ENCODE measurements at regions not wholly inside any gene's neighbourhood (a gene's known extent, or its start where the extent isn't known, plus 50 kb on each side); places are given as distances from the start of the nearest gene placed in this dataset.

GRCh38 chr1:73009311-73009710, 727.0 kb upstream of the NEGR1 start:
- Histone ChIP-seq H3K4me1 (ENCODE audit: insufficient read depth) (peaks cover 13% of the 10 kb centered on the region), H3F3A (replicated peaks; ENCODE audit: low read depth) (no peaks in the 10 kb centered on the region), H3K4me3 (no peak overlapping the region), H3K9me2 (ENCODE audit: insufficient read depth) (no peaks in the 10 kb centered on the region), H3K36me3 (ENCODE audit: insufficient read depth) (no peaks in the 10 kb centered on the region; the same call in 1 of the 2 replicates), H4K20me1 (replicated peaks; ENCODE audit: insufficient read depth) (no peaks in the 10 kb centered on the region), H3K27me3 (ENCODE audit: insufficient read depth) (no peaks in the 10 kb centered on the region), H3K27ac (ENCODE audit: low read depth) (0 out of 2 replicates have a peak overlapping the region, but pooled peaks have one; percentile 8), H2AFZ (no peak overlapping the region), H3K79me2 (replicated peaks; ENCODE audit: insufficient read depth) (no peaks in the 10 kb centered on the region), H3K4me2 (no peak overlapping the region)
- Mint-ChIP-seq H3K4me3 (no peak overlapping the region), H3K4me1 (peaks cover 16% of the 10 kb centered on the region; the same call in 2 of the 3 replicates), H3K27me3 (ENCODE audit: insufficient read depth, low read depth, poor library complexity) (no peaks in the 10 kb centered on the region), H3K9me3 (peaks cover 7% of the 10 kb centered on the region; the same call in 1 of the 3 replicates), H3K36me3 (ENCODE audit: low read depth) (peaks cover 5% of the 10 kb centered on the region; the same call in 1 of the 3 replicates), H3K27ac (peak overlapping the region; percentile 17; the same call in 1 of the 2 replicates)
- ATAC-seq (no peak), DNase-seq (ENCODE audit: low spot score) (no peak)
- TF ChIP-seq ZNF331 (CRISPR knock-in tag; IDR thresholded peaks at IDR 0.05; ENCODE audit: low read depth) (no peak), EZH2phosphoT487 (IDR thresholded peaks at IDR 0.05; ENCODE audit: unreplicated experiment) (no peak), POLR2AphosphoS5 (IDR thresholded peaks at IDR 0.05; ENCODE audit: low read depth) (no peak), STAT1 (IDR thresholded peaks at IDR 0.05; ENCODE audit: unreplicated experiment) (no peak), CTCF (conservative IDR thresholded peaks at IDR 0.05; ENCODE audit: low read depth in 2 of 2) (no peak), EZH2 (IDR thresholded peaks at IDR 0.05; ENCODE audit: low read depth, unreplicated experiment) (no peak), ETS1 (IDR thresholded peaks at IDR 0.05) (no peak), REST (IDR thresholded peaks at IDR 0.05; ENCODE audit: unreplicated experiment) (no peak)

GRCh38 chr1:72997624-72998023, 715.3 kb upstream of the NEGR1 start:
- Histone ChIP-seq H3K27me3 (ENCODE audit: insufficient read depth) (no peaks in the 10 kb centered on the region), H3K4me1 (ENCODE audit: insufficient read depth) (no peaks in the 10 kb centered on the region), H3K27ac (ENCODE audit: low read depth) (no peak overlapping the region), H3K4me2 (no peak overlapping the region), H3K79me2 (replicated peaks; ENCODE audit: insufficient read depth) (no peaks in the 10 kb centered on the region), H3K4me3 (no peak overlapping the region), H4K20me1 (replicated peaks; ENCODE audit: insufficient read depth) (no peaks in the 10 kb centered on the region), H3K9me2 (ENCODE audit: insufficient read depth) (no peaks in the 10 kb centered on the region), H2AFZ (peak overlapping the region; percentile 6; the same call in 1 of the 2 replicates), H3K36me3 (ENCODE audit: insufficient read depth) (no peaks in the 10 kb centered on the region), H3F3A (replicated peaks; ENCODE audit: low read depth) (no peaks in the 10 kb centered on the region)
- ATAC-seq, result no peak
- Mint-ChIP-seq H3K36me3 (ENCODE audit: low read depth) (peaks cover 18% of the 10 kb centered on the region), H3K27me3 (ENCODE audit: insufficient read depth, low read depth, poor library complexity) (peaks cover 8% of the 10 kb centered on the region), H3K27ac (peak overlapping the region; percentile 38; the same call in 1 of the 2 replicates), H3K4me3 (no peak overlapping the region), H3K4me1 (peaks cover 3% of the 10 kb centered on the region; the same call in 1 of the 3 replicates), H3K9me3 (peaks cover 12% of the 10 kb centered on the region)
- TF ChIP-seq ETS1 (IDR thresholded peaks at IDR 0.05) (no peak), ZNF331 (CRISPR knock-in tag; IDR thresholded peaks at IDR 0.05; ENCODE audit: low read depth) (no peak), JUNB (IDR thresholded peaks at IDR 0.05; ENCODE audit: unreplicated experiment) (no peak), ZNF114 (CRISPR knock-in tag; IDR thresholded peaks at IDR 0.05) (no peak), REST (IDR thresholded peaks at IDR 0.05; ENCODE audit: unreplicated experiment) (no peak), EZH2 (IDR thresholded peaks at IDR 0.05; ENCODE audit: low read depth, unreplicated experiment) (no peak)
- DNase-seq (ENCODE audit: low spot score), result no peak

All from GM23338 (cell line).